ENCODE measurements at regions not wholly inside any gene's neighbourhood (a gene's known extent, or its start where the extent isn't known, plus 50 kb on each side); places are given as distances from the start of the nearest gene placed in this dataset.
"Not testable (repeated sequence)": the region's sequence is repeated elsewhere in the genome, so short reads cannot be mapped to it uniquely, and the experiment has no call there.

DNA sequence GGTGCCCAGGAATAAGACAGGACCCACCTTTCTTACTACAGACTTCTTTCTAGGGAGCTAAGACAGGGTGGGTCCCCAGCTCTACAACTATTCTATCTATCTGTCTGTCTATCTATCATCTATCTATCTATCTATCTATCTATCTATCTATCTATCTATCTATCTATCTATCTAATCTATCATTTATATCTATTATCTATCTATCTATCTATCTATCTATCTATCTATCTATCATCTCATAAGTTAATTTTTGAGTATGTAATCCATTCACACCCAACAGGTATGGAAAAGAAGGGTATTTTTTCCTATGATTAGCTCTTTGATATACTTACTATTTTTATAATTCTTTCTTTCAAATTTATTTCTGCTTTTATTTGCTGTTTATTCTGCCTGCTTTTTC is 55.9 kb downstream of the BAMBI start:
- DNase-seq: no peak

DNA sequence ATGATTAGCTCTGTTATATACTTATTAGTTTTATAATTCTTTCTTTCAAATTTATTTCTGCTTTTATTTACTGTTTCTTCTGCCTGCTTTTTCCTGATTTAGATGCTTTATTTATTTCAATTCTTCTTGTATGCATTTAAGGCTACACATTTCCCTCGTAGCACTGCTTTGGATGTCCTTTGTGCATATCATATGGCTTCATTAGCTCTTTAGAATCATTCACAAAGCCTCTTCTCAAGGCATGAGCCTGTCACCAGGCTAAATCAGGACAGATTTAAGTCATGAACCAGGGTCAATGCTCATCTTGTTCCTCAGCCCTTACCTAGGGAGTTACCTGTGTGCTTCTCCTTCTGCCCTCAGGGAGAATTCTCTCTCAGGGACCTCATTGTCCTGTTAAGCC is 56.3 kb downstream of the BAMBI start:
- no peak for DNase-seq

DNA sequence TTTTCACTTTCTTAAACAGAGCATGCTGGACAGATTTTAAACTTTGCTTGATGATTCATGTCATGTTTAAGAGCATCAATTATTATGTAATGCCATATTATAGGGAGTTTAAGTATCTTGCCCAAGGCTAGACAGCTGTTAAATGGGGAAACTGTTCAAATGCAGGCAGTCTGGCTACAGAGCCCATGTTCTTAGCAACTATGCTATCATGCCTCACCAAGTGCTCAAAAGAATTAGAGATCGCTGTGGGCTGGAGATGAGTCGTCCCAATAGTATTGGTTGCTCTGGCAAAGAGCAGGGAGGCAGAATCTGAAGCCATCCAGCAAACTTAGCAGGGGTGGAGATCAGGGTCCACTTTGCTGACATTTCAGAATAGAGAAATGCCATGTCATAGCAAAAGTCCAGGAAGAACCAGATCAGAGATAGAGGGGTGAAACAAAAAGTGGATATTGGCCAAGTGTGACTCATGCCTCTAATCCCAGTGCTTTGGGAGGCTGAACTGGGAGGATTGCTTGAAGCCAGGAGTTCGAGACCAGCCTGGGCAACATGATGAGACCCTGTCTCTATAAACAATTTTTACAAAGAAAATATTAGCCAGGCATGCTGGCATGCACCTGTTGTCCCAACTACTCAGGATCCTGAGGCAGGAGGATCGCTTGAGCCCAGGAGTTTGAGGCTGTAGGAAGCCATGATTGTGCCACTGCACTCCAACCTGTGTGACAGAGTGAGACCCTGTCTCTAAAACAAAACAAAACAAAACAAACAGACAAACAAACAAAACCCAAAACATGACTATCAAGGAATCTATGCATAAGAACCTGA is 57.8 kb downstream of the BAMBI start:
- no peak for DNase-seq

DNA sequence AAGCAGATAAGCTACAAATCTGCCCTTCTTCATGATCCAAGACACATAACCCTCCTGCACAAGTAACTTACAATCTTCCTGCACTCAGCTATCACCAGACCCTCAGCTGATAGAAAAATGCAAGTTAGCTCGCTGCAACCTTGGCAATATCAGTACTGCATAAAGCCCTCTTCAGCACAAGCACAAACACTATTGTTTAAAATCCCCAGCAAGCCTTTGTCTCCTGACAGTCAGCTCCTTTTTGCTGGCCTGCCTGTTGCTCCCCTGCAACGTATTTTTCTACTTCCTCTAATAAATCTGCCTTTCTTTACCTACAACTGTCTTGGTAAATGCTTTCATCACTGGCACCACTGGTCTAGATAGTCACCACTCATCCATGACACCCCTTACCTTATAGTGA is 59.8 kb downstream of the BAMBI start:
- no peak for DNase-seq

DNA sequence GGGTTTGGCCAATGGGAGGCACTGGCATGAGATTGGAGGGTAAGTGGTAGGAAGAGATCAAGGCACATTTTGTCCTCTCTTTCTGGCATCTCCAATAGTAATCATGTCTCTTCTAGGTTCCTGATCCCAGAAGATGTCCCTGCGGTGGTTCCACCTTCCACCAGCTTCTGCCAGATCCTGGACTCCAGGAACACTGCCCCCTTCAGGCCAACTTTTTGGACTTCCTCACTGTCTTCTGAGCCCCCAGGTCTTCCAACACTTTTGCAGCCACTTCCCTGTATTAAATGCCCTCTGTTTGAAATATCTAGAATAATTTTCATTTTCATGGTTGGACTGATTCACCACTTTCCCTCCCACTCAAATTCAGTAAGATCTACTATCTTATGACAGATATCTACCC is 60.9 kb downstream of the BAMBI start:
- DNase-seq: no peak

DNA sequence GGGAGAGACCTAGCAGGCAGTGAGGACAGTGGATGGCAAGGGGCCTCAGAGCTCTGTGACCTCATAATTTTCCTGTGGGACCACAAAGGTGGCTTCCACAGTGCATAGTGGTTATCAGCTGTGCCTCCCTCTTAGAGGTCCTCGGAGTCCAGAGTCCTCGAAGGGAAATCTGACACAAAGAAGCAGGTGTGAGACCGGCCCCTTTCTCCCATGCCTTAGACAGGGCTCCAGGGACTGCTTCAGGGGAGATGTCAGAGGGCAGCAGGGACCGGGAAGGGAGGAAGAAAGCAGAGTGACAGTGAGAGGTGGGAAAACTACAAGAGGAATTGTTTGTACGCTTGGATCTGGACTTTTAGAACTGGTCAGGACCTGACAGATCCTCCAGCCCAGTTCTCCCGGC is 66.3 kb downstream of the BAMBI start:
- DNase-seq: no peak

DNA sequence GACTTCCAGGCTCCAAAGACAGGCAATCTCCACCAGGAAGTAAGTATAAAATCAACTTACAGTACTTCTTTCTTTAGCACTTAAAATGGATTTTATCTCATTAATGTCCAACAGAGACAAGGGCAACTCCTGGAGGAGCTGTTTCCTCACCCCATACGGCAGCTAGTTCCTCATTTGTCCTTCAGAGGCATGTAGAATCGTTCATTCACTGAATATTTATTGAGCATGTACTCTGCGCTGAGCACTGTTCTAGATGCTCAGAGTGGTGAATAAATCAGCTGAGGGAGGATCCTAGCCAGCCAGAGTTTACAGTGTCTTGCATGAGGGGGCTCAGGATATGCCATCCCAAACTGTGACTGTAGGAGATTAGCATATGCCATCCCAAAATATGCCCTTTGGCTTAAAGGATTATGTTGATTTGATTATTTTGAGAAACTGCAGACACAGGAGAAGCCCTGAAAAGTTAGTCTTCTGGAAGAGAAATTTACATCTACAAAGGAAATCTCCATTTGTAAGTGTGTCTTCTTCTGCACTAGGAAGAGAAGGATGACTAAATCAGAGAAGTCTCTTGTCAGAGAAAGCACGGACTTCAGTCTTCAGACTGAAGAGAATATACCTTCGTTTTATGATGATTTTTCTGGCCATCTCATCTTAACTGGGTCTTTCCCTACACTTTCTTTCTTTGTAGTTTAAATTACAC is 66.9 kb downstream of the BAMBI start:
- DNase-seq: no peak

DNA sequence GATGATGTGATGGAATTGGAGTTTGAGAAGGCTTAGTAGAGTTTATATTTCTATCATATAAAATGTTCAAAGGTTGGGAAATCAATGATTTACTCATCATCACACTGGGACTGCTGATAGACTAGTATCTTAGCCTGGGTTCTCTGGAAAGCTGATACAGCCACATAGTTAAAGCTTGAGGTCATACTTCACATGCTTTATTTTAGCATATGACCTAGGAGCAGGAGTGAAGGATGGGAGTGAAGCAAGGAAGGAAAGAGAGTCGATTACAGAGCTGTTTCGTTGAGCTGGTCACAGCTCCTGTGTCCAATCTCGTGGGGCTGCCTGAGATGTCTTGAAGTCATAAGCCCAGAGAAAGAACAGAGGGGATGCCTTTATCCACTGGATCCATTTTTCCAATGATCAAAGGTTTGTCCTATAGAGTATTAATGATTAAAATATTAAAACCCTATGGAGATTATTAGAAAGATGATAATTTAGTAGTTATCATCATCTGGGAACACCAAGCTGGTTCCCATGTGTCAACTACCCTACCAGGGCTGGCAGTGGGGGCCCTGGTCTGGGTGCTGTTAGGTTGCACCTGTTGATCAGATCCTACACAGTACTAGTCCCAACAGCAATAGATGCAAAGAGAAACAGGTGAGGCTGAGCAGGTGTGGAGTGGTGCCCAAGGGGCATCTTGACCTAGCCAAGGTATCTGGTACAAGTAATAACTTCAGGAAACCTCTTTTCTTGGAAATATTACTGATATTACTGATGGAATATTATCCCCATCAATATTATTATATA is 77.8 kb downstream of the BAMBI start:
- DNase-seq: no peak

DNA sequence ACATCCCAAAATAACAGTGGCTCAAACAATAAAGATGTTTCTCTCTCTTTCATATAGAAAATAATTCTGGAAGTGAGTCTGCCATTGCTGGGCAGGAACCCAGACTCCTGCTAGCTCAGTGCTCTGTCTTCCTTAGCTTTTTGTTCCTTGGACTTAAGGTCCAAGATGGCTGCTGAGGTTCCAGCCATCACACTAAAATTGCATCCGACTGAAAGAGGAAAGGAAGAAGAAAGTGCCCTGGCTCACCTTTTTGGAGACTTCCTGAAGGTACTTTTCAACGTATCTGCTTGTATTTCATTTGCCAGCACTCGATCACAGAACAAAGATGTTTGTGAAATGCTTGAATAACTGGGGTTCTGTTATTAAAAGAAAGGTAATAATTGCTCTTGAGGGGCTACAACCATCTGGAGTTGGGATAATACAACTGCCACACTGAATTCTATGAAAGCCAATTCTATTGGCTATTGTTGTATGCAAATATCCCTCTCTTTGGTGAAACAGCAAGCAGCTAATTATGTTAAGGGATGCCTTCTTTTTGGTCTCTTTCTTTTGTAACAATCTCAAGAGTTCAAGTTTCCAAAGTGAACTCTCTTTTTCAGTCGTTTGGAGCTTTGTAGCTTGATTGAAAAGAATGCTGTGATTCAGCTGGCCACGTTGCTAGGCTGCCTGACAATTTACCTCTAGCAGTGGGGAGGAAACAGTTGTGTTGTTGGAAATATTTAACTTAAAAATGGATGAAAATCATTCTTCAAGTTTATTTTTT is 83.9 kb downstream of the BAMBI start:
- no peak for DNase-seq

DNA sequence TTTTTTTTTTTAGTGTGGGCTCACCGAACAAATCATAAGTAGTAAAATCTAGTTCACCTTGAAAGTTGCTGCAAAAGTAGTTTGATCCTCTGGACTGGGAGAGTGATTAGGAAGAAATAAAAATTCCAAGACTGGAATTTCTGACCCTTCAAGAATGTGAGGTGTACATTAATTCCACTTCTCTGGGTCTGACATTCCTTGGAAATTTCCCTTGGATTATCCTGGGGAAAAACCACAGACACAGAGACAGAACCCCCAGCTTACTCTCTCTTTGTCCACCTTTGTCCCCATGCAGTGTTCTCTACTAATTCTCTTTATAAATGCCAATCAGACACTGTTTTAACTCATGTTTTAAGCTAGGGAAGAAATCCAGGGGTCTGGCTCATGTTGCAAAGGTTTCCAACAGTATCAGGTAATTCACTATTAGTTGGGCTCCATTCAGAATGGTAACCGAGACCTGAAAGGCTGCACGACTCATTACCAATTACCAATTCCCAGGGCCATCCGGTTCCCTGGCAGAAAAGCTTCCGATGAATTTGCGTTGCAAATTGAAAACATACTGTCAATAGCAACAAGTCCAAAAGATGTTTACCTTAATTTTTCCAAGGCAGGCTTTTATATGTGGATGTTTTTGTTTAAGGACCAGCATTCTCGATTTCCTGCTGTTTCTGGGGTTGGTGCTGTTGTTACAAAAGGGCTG is 86.3 kb downstream of the BAMBI start:
- DNase-seq: no peak

DNA sequence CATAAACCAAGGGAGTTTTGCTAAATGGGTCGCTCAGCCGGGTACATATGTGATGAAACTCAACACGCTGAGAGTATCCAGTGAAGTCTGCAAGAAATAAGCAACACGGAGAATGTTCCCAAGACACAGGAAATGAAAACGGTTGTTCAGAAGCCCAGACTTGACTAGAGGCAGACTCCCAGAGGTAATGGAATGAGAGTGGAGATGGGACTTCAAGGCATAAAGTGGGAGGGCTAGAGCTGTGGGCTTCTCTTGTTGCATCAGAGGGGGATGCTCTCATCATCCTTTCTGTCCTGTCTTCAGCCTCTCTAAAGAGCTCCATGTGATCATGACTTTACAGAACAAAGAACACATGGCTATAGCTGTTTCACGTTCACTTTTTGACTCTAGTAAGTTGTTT is 88.3 kb downstream of the BAMBI start:
- DNase-seq: peak; percentile 12

DNA sequence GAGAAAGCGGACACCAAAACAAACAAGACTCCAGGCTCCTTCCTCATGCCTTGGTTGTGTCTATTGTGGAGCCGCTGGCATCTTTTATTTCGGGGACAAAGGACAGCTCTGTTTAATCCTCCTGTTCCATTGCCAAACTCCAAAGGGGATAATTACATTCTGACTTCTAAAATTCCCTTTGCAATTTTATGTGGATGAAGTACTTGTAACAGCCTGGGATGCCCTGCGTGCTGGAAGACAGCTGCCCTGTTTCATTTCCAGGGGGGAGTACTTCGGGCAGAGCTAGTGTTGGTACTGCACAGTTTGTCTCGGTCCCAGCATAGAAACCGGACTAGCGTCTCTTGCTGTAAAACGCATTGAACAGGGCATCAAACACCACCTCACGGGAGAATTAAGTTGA is 90.9 kb downstream of the BAMBI start:
- DNase-seq: no peak

DNA sequence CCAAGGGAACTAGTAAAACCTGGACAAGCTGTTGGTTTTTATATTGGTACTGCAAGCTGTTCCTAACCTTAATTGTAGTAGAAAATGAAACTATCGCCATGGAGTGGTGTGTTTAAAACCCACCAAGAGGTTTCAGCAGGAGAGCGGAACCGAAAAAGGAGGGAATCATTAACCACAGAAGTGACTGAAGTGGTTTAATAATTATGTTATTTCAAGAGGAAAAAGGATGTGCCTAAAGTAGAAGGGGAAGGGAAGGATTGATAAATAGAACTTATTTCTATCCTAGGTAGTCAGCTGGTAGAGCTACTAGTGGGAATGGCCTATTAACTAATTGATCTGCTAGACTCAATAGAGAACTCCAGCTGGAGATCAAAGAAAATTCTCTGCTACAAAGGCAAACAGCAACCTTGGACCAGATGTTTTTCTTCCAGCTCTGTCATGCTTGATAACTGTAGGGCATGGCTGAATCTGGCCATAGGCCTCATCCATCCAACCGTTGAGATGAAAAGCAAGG is 91.8 kb downstream of the BAMBI start:
- no peak for DNase-seq

DNA sequence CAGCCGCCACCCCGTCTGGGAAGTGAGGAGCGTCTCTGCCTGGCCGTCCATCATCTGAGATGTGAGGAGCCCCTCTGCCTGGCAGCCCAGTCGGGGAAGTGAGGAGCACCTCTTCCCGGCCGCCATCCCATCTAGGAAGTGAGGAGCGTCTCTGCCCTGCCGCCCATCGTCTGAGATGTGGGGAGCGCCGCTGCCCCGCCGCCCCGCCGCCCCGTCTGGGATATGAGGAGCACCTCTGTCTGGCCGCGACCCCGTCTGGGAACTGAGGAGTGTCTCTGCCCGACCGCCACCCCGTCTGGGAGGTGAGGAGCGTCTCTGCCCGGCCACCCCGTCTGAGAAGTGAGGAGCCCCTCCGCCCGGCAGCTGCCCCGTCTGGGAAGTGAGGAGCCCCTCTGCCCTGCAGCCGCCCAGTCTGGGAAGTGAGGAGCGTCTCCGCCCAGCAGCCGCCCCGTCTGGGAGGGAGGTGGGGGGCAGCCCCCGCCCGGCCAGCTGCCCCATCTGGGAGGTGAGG is 94.3 kb downstream of the BAMBI start:
- DNase-seq: not testable (repeated sequence)

DNA sequence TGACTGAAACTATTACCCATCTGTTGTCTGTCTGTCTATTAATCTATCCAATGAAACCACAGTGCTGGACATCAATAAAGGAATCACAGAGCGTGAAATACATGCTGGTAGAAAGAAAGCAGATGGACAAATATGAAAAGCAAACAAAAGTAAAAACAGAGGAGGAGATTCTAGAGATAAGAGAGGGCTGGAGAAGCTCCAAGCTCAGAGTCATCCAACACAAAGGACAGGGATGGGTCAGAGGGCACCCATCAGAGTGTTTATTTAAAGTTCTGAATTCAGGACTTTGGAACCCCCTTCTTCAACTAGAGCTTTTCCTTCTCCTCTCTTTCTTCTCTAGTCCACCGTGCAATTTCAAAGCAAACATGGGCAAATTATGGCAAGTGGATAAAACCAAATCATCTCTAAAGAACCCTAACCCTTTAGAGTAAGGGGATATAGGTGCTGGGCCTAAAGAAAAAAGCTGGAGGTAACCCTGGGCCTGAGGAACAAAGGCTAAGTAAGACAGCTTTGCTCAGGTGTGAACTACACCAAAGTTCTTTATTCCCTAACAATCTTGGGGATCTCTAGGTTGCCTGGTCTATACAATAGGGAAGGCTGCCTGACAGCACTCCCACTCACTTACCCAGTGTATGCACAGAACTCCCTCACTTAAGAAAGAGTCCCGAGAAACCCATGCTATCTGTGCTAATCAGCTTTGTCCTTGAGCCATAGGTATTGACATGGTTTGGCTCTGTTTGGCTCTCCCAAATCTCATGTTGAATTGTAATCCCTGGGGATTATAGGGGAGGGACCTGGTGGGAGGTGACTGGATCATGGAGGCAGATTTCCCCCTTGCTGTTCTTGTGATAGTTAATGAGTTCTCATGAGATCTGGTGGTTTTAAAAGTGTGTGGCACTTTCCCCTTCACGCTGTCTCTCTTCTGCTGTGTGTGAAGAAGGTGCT is 97.0 kb downstream of the BAMBI start:
- DNase-seq: no peak

DNA sequence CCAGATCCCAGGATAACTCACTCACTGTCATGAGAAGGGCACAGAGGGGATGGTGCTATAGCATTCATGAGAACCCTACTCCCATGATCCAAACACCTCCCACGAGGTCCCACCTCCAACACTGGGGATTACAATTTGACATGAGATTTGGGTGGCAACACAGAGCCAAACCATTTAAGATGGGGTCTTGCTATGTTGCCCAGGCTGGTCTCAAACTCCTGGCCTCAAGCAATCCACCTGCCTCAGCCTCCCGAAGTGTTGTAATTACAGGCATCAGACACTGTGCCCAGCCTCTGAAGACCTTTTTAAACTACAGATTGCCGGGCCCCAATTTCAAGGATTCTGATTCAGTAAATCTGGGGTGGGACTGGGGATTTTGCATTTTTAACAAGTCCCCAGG is 98.5 kb downstream of the BAMBI start:
- DNase-seq: no peak

DNA sequence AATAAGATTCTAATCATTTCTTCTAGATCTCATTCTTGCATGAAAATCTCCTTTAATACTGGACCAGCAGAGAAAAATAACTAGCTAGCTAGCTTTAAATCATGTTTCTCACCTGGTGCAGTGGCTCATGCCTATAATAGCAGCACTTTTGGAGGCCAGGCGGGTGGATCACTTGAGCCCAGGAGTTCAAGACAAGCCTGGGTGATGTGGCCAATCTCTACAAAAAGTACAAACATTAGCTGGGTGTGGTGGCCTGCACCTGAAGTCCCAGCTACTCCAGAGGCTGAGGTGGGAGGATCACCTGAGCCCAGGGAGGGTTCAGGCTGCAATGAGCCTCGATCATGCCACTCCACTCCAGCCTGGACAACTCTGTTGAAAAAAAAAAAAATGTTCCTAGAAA is 99.2 kb downstream of the BAMBI start:
- no peak for DNase-seq

DNA sequence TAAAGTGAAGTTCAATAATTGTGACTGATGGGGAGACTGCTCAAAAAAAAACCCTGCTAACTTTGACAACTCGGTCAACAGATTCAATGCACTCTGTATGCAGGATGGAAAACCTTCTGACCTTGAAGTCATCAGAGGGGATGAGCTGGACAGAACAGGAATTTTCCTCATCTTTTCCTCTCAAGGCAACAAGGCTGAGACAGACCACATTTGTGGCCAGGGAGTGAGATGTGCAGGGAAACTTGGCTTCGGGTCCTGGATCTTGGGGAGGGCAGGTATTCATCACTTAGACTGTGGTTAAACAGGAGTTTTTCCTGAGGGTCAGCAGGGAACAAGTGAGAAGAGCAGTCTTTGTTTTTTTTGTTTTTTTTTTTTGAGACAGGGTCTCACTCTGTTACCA is 100.6 kb downstream of the BAMBI start:
- DNase-seq: no peak

DNA sequence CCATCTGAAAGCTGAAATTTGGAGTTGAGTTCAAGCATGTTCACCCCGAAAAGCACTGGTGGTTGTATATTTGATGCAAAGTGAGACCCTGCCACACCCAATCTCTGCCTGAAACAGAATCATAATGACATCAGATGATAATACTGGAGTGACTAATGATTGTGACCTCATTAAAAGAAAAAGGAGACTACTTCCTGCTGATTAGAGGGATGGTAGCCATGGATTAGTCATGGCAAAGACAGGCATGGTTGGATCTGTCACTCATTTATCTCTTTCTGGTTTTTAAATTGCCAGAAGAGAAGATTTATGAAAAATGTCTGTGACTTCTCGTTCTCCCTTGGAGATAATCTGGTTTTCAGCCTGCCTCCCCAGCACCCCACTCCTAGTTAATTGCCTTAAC is 101.2 kb downstream of the BAMBI start:
- DNase-seq: no peak

DNA sequence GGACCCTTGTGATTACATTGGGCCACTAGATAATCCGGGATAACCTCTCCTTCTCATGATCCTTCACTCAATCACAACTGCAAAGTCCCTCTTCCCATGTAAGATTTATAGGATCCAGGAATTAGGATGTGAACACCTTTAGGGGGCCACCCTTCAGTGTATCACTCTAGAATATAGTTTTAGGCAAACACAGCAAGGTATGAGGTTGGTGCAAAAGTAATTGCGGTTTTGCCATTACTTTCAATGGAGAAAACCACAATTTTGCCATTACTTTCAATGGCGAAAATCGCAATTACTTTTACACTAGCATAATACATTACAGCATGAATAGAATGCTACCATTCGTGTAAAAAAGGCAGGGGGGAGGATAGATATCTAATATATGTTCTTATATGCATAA is 104.0 kb downstream of the BAMBI start:
- DNase-seq: no peak

All from muscle of arm (tissue), 1 donor.